H1 (cell line): ENCODE measurements at regions not wholly inside any gene's neighbourhood (a gene's known extent, or its start where the extent isn't known, plus 50 kb on each side); places are given as distances from the start of the nearest gene placed in this dataset.

Source experiments
- CTCF ChIA-PET: fragments of 300-600 bp; sonication (Branson Sonifier 250); formaldehyde crosslinking; loops from one replicate; lab custom pipeline; 2021; ENCODE audit not compliant: partially characterized antibody; lab: Charles Lee
- POLR2A ChIA-PET: fragments of 300-600 bp; sonication (Branson Sonifier 250); formaldehyde crosslinking; loops from one replicate; lab custom pipeline; 2021; ENCODE audit warnings: inconsistent platforms; ENCODE audit not compliant: partially characterized antibody; lab: Charles Lee
- DNase-seq, 2 experiments: peaks; one replicate each; pipeline versions ENCODE4 v3.0.0 to v3.0.0-alpha.2; 2010 to 2022; ENCODE audit warnings: low spot score in 2 of 2, low read depth in 1 of 2, mixed read lengths in 1 of 2
- FAIRE-seq: peaks from 2 replicates; lab custom pipeline; 2011; peaks lifted over from hg19 to GRCh38; lab: Jason Lieb, UNC
- H2AFZ ChIP-seq: 2 replicates; pipeline ENCODE4 v1.8.1; 2012; ENCODE audit warnings: low read length, inconsistent platforms
- H2AK5ac ChIP-seq: 2 replicates; pipeline ENCODE4 v1.6.1; 2013; ENCODE audit warnings: low read depth, low read length
- H2BK120ac ChIP-seq: replicated peaks from 2 replicates; pipeline ENCODE3; 2013; ENCODE audit warnings: low read depth, low read length, inconsistent platforms
- H2BK12ac ChIP-seq: 2 replicates; pipeline ENCODE4 v1.6.1; 2013; ENCODE audit warnings: low read depth, low read length
- H2BK15ac ChIP-seq: 2 replicates; pipeline ENCODE4 v1.6.1; 2013; ENCODE audit warnings: low read length
- H2BK20ac ChIP-seq: 2 replicates; pipeline ENCODE4 v1.6.1; 2013; ENCODE audit warnings: low read length
- H2BK5ac ChIP-seq: 2 replicates; pipeline ENCODE4 v1.6.1; 2013; ENCODE audit warnings: low read depth, low read length
- H3K14ac ChIP-seq: 2 replicates; pipeline ENCODE4 v1.6.1; 2013; ENCODE audit warnings: inconsistent platforms; ENCODE audit not compliant: insufficient read length
- H3K18ac ChIP-seq: 2 replicates; pipeline ENCODE4 v1.6.1; 2013; ENCODE audit warnings: low read length; ENCODE audit errors: extremely low read depth
- H3K23ac ChIP-seq: 2 replicates; pipeline ENCODE4 v1.6.1; 2013; ENCODE audit warnings: inconsistent platforms; ENCODE audit not compliant: insufficient read length
- H3K23me2 ChIP-seq: 2 replicates; pipeline ENCODE4 v1.6.1; 2013; ENCODE audit warnings: low read depth, low read length
- H3K27ac ChIP-seq: 2 replicates; pipeline ENCODE4 v1.6.1; 2011; ENCODE audit warnings: low read depth, low read length, inconsistent platforms
- H3K27me3 ChIP-seq, 4 experiments: replicated peaks in 1 of 4; 1 replicate in 1 of 4; 2 replicates in 3 of 4; pipeline versions ENCODE4 v1.6.1 to v1.8.1; 2011 to 2013; ENCODE audit warnings: low read length in 3 of 4, mild to moderate bottlenecking in 3 of 4, inconsistent platforms in 2 of 4, mixed read lengths in 2 of 4, moderate library complexity in 1 of 4; ENCODE audit not compliant: control insufficient read depth in 3 of 4, insufficient read depth in 3 of 4; ENCODE audit errors: extremely low read depth in 1 of 4
- H3K36me3 ChIP-seq, 4 experiments: 2 replicates each; pipeline versions ENCODE4 v1.6.1 to v1.8.1; 2011 to 2013; ENCODE audit warnings: mild to moderate bottlenecking in 4 of 4, low read length in 3 of 4, moderate library complexity in 2 of 4, control low read depth in 1 of 4, inconsistent platforms in 1 of 4; ENCODE audit not compliant: insufficient read depth in 4 of 4, control insufficient read depth in 2 of 4
- H3K4ac ChIP-seq: replicated peaks from 2 replicates; pipeline ENCODE3; 2013; ENCODE audit warnings: low read length, low read depth, mixed read lengths, inconsistent platforms; ENCODE audit not compliant: insufficient read length
- H3K4me1 ChIP-seq, 4 experiments: replicated peaks in 1 of 4; 1 replicate in 1 of 4; 2 replicates in 3 of 4; pipeline versions ENCODE4 v1.6.1 to v1.8.1; 2011 to 2013; ENCODE audit warnings: low read length in 3 of 4, inconsistent platforms in 2 of 4, mixed read lengths in 1 of 4; ENCODE audit not compliant: insufficient read depth in 4 of 4, control insufficient read depth in 3 of 4
- H3K4me2 ChIP-seq, 2 experiments: 2 replicates each; pipeline versions ENCODE4 v1.6.1 to v1.8.1; 2011 to 2013; ENCODE audit warnings: low read depth in 2 of 2, low read length in 2 of 2, control low read depth in 1 of 2, inconsistent platforms in 1 of 2, mild to moderate bottlenecking in 1 of 2; ENCODE audit not compliant: insufficient read depth in 1 of 2
- H3K4me3 ChIP-seq, 4 experiments: fragments of 200-600, 300-600 bp in 1 of 4; sonication (generic), shearing (Covaris generic), sonication (Bioruptor Twin) in 1 of 4; 2 replicates each; pipeline versions ENCODE4 v1.5.1 to v1.8.1; 2011 to 2016; ENCODE audit warnings: low read length in 4 of 4, low read depth in 3 of 4, control low read depth in 2 of 4, inconsistent platforms in 2 of 4, mild to moderate bottlenecking in 2 of 4, mixed read lengths in 1 of 4, moderate library complexity in 1 of 4; ENCODE audit not compliant: insufficient read depth in 2 of 4; ENCODE audit errors: extremely low read depth in 1 of 4
- H3K56ac ChIP-seq: replicated peaks from 2 replicates; pipeline ENCODE3; 2013; ENCODE audit warnings: low read depth, mild to moderate bottlenecking, mixed read lengths, low read length, inconsistent platforms; ENCODE audit not compliant: insufficient read length
- H3K79me1 ChIP-seq: 2 replicates; pipeline ENCODE4 v1.6.1; 2013; ENCODE audit warnings: low read depth, low read length, control low read depth
- H3K79me2 ChIP-seq, 2 experiments: 2 replicates each; pipeline versions ENCODE4 v1.6.1 to v1.8.1; 2012 to 2013; ENCODE audit warnings: low read length in 2 of 2, mild to moderate bottlenecking in 2 of 2, inconsistent platforms in 1 of 2; ENCODE audit not compliant: insufficient read depth in 2 of 2, control insufficient read depth in 1 of 2
- H3K9ac ChIP-seq, 4 experiments: replicated peaks in 1 of 4; 1 replicate in 1 of 4; 2 replicates in 3 of 4; pipeline versions ENCODE4 v1.6.1 to v1.8.1; 2011 to 2013; ENCODE audit warnings: low read depth in 3 of 4, low read length in 3 of 4, control low read depth in 2 of 4, mild to moderate bottlenecking in 2 of 4, moderate library complexity in 2 of 4, inconsistent platforms in 1 of 4; ENCODE audit errors: extremely low read depth in 1 of 4
- H3K9me3 ChIP-seq, 2 experiments: 2 replicates each; pipeline versions ENCODE4 v1.6.1 to v1.8.1; 2012 to 2013; ENCODE audit warnings: mild to moderate bottlenecking in 2 of 2, moderate library complexity in 2 of 2, control low read depth in 1 of 2, inconsistent platforms in 1 of 2, low read depth in 1 of 2, low read length in 1 of 2, mixed read lengths in 1 of 2; ENCODE audit not compliant: insufficient read depth in 2 of 2
- H4K20me1 ChIP-seq, 2 experiments: replicated peaks in 1 of 2; 2 replicates each; pipeline versions ENCODE3 to v1.8.1; 2011 to 2013; ENCODE audit warnings: inconsistent platforms in 2 of 2, low read length in 2 of 2, mild to moderate bottlenecking in 1 of 2; ENCODE audit not compliant: insufficient read depth in 2 of 2, control insufficient read depth in 1 of 2
- H4K5ac ChIP-seq: 2 replicates; pipeline ENCODE4 v1.6.1; 2013; ENCODE audit warnings: low read length, low read depth, mixed read lengths, inconsistent platforms; ENCODE audit not compliant: insufficient read length
- H4K8ac ChIP-seq: 2 replicates; pipeline ENCODE4 v1.8.0; 2013; ENCODE audit warnings: mild to moderate bottlenecking, moderate library complexity, low read length, inconsistent platforms; ENCODE audit not compliant: insufficient read depth; ENCODE audit errors: extremely low read depth
- H4K91ac ChIP-seq: replicated peaks from 2 replicates; pipeline ENCODE3; 2013; ENCODE audit warnings: low read length, mixed read lengths, inconsistent platforms; ENCODE audit not compliant: insufficient read length
- HDAC2 ChIP-seq, 2 experiments: fragments of 300-600 bp in 1 of 2; sonication (generic) in 1 of 2; IDR thresholded peaks; 2 replicates each; pipeline ENCODE4 v1.6.1; 2011 to 2012; ENCODE audit warnings: low read depth in 2 of 2, low read length in 2 of 2, mild to moderate bottlenecking in 2 of 2, moderate library complexity in 2 of 2, borderline replicate concordance in 1 of 2, inconsistent platforms in 1 of 2
- KDM1A ChIP-seq: fragments of 200-600, 300-600 bp; sonication (generic); IDR thresholded peaks from 2 replicates; pipeline ENCODE4 v1.7.1; 2016; ENCODE audit warnings: mild to moderate bottlenecking, low read length, borderline replicate concordance
- SAP30 ChIP-seq: fragments of 300-600 bp; sonication (generic); IDR thresholded peaks from 2 replicates; pipeline ENCODE4 v1.7.1; 2012; ENCODE audit warnings: low read length, moderate library complexity, mild to moderate bottlenecking, inconsistent platforms; ENCODE audit not compliant: insufficient read depth, insufficient replicate concordance
- YY1 ChIP-seq: IDR thresholded peaks from 2 replicates; pipeline ENCODE4 v1.6.1; 2011; ENCODE audit warnings: low read depth, mild to moderate bottlenecking, low read length
- WGBS, 2 experiments: shearing (Covaris generic) in 1 of 2; methylation state at CpG; one replicate each; pipeline versions ENCODE4 v1.1.6 to v1.1.7; 2013 to 2015; ENCODE audit warnings: low lambda C conversion rate in 2 of 2, mixed read lengths in 2 of 2, inconsistent platforms in 1 of 2, low coverage in 1 of 2, missing lambda C conversion rate in 1 of 2; ENCODE audit not compliant: insufficient replicate concordance in 2 of 2, insufficient coverage in 1 of 2, insufficient read length in 1 of 2; ENCODE audit errors: extremely low coverage in 1 of 2, missing lambda C conversion rate in 1 of 2; 5-methylcytosine and 5-hydroxymethylcytosine counted together

DNA sequence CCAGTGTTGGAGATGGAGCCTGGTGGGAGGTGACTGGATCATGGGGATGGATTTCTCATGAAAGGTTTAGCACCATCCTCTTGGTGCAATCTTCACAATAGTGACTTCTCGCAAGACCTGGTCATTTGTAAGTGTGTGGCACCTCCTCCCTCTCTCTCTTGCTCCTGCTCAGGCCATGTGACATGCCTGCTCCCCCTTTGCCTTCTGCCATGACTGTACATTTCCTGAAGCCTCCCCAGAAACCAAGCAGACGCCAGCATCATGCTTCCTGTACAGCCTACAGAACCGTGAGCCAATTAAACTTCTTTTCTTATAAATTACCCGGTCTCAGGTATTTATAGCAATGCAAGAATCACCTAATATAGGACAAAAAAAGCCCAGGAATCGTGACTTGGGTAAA, 171.0 kb upstream of the FOXN3 start (continued):
- no peak for TF ChIP-seq YY1

DNA sequence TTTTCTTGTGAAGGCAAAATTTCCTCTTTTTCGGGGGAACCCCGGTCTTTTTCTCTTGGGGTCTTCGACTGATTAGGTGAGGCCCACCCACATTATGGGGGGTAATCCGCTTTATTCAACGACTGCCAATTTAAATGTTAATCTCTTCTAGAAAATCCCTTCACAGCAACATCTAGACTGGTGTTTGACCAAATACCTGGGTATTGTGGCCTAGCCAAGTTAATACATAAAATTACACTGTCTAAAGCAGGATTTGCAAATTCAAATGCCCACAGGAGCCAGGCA, 170.0 kb upstream of the FOXN3 start:
- no peak for DNase-seq
- Histone ChIP-seq H3K4me1 (peaks cover 4 to 20% (median 5%) of the 10 kb centered on the region in 4 experiments; a peak in 5 of 7 replicates), H3K23me2 (no peaks in the 10 kb centered on the region), H4K20me1 (peaks cover 0 to 5% of the 10 kb centered on the region in 2 experiments), H4K91ac (no peak overlapping the region), H2BK5ac (no peak overlapping the region), H3K4me2 (no peak overlapping the region), H3K79me1 (peaks cover 7% of the 10 kb centered on the region), H2AFZ (no peak overlapping the region), H3K79me2 (peaks cover 21 to 94% of the 10 kb centered on the region in 2 experiments), H2BK15ac (no peak overlapping the region), H4K5ac (no peak overlapping the region), H3K18ac (no peak overlapping the region), H3K27me3 (no peaks in the 10 kb centered on the region), H3K56ac (no peak overlapping the region), H3K14ac (no peak overlapping the region), H3K9ac (no peak overlapping the region), H2AK5ac (no peak overlapping the region), H2BK12ac (no peak overlapping the region), H3K23ac (no peak overlapping the region), H3K36me3 (peaks cover 0 to 2% (median 0%) of the 10 kb centered on the region in 4 experiments; a peak in 1 of 8 replicates), H3K9me3 (no peaks in the 10 kb centered on the region), H3K27ac (no peak overlapping the region), H4K8ac (no peak overlapping the region), H2BK120ac (no peak overlapping the region), H2BK20ac (no peak overlapping the region), H3K4ac (no peak overlapping the region), H3K4me3 (no peak overlapping the region)
- TF ChIP-seq SAP30, result no peak
- TF ChIP-seq KDM1A, result peak; percentile 90
- peak in 1 of 2 experiments; percentile 73; a peak in 1 of 4 replicates for TF ChIP-seq HDAC2 (IDR thresholded peaks at IDR 0.05; ENCODE audit: borderline replicate concordance in 1 of 2, low read depth in 2 of 2, low read length in 2 of 2)
- FAIRE-seq, result no peak
- ChIA-PET CTCF (no interaction called here), POLR2A (interaction anchor here (1.8 kb wide), 1 partner anchor 10 kb away, joined by 4 read pairs; no protein-coding TSS in a partner anchor)
- WGBS, 2 experiments, result 83% methylated on average over 5 of the region's 5 CpGs; no CpG with 5 or more reads in 1 of the 2 experiments
